BLaER1 (cell line): ENCODE measurements at regions not wholly inside any gene's neighbourhood (a gene's known extent, or its start where the extent isn't known, plus 50 kb on each side); places are given as distances from the start of the nearest gene placed in this dataset.

Source experiments
- H3K27ac ChIP-seq: shearing (Covaris generic); formaldehyde crosslinking; 2 replicates; pipeline ENCODE4 v1.8.1; 2022
- H3K27me3 ChIP-seq: shearing (Covaris generic); formaldehyde crosslinking; 2 replicates; pipeline ENCODE4 v1.8.1; 2022
- H3K36me3 ChIP-seq: shearing (Covaris generic); formaldehyde crosslinking; 2 replicates; pipeline ENCODE4 v1.8.1; 2022
- H3K4me1 ChIP-seq: shearing (Covaris generic); formaldehyde crosslinking; 2 replicates; pipeline ENCODE4 v1.8.1; 2022
- H3K4me2 ChIP-seq: shearing (Covaris generic); formaldehyde crosslinking; 2 replicates; pipeline ENCODE4 v1.8.1; 2022
- H3K4me3 ChIP-seq: shearing (Covaris generic); formaldehyde crosslinking; 2 replicates; pipeline ENCODE4 v1.8.1; 2022
- H3K9ac ChIP-seq: shearing (Covaris generic); formaldehyde crosslinking; 2 replicates; pipeline ENCODE4 v1.8.1; 2022
- H3K9me3 ChIP-seq: shearing (Covaris generic); formaldehyde crosslinking; 2 replicates; pipeline ENCODE4 v1.8.1; 2022
- H4K20me1 ChIP-seq: shearing (Covaris generic); formaldehyde crosslinking; 2 replicates; pipeline ENCODE4 v1.8.1; 2022
- Cebpa-rat ChIP-seq: shearing (Covaris generic); IDR thresholded peaks from 2 replicates; pipeline ENCODE4 v1.8.1; 2022

DNA sequence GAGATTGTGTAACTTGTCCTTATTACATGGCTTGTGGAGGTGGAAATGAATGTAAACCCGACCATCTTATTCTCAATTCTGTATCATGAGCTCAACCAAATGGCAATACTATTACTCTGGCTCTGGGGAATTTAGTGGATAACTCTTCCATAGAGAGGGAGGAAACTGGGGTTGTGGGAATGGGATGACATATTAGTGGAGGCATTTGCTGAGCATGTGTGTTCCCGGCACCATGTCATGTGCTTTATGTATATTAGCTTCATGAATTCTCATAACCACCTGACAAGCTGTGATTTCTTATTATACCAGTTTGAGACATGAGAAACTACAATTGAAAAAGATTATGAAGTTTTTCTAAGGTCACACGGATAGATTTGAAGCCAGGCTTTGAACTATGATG, 112.8 kb upstream of the TMEFF2 start:
- no peaks in the 10 kb centered on the region for H3K27me3 ChIP-seq
- H3K4me2 ChIP-seq: no peak overlapping the region
- no peaks in the 10 kb centered on the region for H3K4me1 ChIP-seq
- no peaks in the 10 kb centered on the region for H3K9me3 ChIP-seq
- TF ChIP-seq Cebpa-rat: no peak
- no peak overlapping the region for H3K27ac ChIP-seq
- H3K9ac ChIP-seq: no peak overlapping the region
- H4K20me1 ChIP-seq: no peaks in the 10 kb centered on the region
- no peaks in the 10 kb centered on the region for H3K36me3 ChIP-seq
- no peak overlapping the region for H3K4me3 ChIP-seq

DNA sequence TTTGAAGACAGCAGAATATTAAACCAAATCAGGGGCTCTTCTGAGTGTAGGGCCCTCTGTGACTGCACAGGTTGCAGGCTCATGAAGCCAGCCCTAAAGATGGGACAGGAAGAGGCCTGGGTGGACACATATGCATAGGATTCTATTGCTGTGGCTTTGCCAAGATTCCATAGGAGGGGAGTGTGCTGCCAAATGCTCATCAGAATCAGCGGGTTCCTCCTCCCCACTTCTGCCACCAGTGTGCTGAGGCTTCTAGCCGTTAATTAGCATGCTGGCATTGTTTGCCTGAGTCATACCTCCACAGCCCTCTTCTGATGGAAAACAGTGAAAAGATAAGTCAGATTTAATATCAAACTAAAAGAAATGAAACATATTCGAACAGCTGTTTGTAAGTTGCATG, 103.9 kb upstream of the TMEFF2 start:
- no peak overlapping the region for H3K4me2 ChIP-seq
- no peaks in the 10 kb centered on the region for H3K36me3 ChIP-seq
- H3K4me1 ChIP-seq: no peaks in the 10 kb centered on the region
- H3K27ac ChIP-seq: no peak overlapping the region
- no peaks in the 10 kb centered on the region for H4K20me1 ChIP-seq
- H3K9me3 ChIP-seq: no peaks in the 10 kb centered on the region
- H3K4me3 ChIP-seq: no peak overlapping the region
- H3K27me3 ChIP-seq: no peaks in the 10 kb centered on the region
- TF ChIP-seq Cebpa-rat: no peak
- H3K9ac ChIP-seq: no peak overlapping the region

DNA sequence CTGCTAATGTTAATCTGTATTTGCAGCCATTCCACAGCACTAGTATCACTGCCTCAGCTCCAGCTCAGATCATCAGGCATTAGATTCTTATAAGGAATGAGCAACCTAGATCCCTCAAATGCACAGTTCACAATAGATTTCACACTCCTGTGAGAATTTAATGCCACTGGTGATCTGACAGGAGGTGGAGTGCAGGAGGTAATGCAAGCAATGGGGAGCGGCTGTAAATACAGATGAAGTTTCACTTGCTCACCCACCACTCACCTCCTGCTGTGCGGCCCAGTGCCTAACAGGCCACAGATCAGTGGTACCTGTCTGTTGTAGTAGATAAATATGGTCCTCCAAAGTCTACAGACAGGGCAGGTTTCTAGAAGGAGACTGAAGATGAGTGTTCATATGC, 97.7 kb upstream of the TMEFF2 start:
- Histone ChIP-seq H3K9ac (no peak overlapping the region), H3K9me3 (no peaks in the 10 kb centered on the region), H3K27ac (no peak overlapping the region), H4K20me1 (no peaks in the 10 kb centered on the region), H3K36me3 (no peaks in the 10 kb centered on the region), H3K4me2 (no peak overlapping the region), H3K27me3 (no peaks in the 10 kb centered on the region), H3K4me1 (no peaks in the 10 kb centered on the region), H3K4me3 (no peak overlapping the region)
- no peak for TF ChIP-seq Cebpa-rat

DNA sequence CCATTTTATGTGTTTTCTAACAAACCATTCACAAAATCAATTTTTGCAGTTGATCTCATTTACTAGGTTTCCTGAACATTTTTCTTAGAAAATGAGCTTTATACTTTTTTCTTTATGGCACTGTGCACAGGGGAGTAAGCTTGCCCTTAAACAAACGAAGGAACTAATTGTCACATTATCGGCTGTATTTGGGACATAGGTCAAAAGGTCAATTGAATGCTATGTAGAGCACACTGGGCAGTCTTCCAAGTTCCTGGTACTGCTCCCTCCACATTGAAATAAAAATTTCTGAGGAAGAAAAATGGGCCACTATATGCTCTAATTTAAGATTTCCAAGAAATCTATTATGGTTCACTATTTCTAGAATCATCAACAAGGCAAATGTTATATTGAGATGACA, 93.6 kb upstream of the TMEFF2 start:
- Histone ChIP-seq H3K4me2 (no peak overlapping the region), H4K20me1 (no peaks in the 10 kb centered on the region), H3K27me3 (no peaks in the 10 kb centered on the region), H3K36me3 (no peaks in the 10 kb centered on the region), H3K9ac (no peak overlapping the region), H3K4me3 (no peak overlapping the region), H3K9me3 (no peaks in the 10 kb centered on the region), H3K27ac (no peak overlapping the region), H3K4me1 (no peaks in the 10 kb centered on the region)
- TF ChIP-seq Cebpa-rat: no peak

DNA sequence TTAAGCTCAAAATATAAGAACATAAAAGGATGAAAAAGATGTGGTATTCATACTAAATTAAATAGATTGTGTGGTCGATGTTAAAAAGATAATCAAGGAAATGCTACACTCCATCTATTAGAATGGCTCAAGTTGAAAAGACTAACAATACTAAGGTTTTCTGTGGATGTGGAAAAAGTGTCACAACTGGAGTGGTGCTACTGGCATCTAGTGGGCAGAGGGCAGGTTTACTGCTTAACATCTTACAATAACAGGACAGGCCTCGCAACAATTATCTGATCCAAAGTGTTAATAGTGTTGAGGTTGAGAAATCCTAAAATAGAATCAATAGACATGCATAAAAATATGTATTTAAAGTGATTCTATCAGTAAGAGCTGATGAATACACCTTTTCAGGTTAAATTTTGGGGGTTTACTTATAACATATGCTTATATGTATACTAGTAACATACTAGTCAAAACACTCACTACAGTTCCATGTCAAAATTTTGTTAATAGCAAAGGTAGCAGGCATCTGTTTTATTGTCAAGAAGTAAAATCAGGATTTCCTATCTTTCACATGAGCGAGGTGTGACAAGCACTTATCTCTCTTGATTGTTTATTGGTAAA, 91.5 kb upstream of the TMEFF2 start:
- Histone ChIP-seq H3K36me3 (no peaks in the 10 kb centered on the region), H3K27ac (no peak overlapping the region), H3K9ac (no peak overlapping the region), H3K9me3 (no peaks in the 10 kb centered on the region), H3K4me2 (no peak overlapping the region), H3K4me3 (no peak overlapping the region), H4K20me1 (no peaks in the 10 kb centered on the region), H3K4me1 (no peaks in the 10 kb centered on the region), H3K27me3 (no peaks in the 10 kb centered on the region)
- no peak for TF ChIP-seq Cebpa-rat

DNA sequence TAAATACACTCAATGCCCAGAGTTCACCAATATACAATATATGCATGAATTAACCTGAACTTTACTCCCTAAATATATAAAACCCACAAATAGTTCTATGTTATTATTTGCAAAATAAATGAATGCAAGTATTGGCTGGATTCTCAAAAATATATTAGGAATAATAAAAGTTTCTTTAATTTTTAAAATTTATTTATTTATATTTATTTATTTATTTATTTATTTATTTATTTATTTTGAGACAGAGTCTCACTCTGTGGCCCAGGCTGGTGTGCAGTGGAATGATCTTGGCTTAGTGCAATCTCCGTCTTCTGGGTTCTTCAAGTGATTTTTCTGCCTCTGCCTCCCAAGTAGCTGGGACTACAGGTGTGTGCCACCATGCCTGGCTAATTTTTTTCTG, 88.7 kb upstream of the TMEFF2 start:
- Histone ChIP-seq H4K20me1 (no peaks in the 10 kb centered on the region), H3K27me3 (no peaks in the 10 kb centered on the region), H3K36me3 (no peaks in the 10 kb centered on the region), H3K27ac (no peak overlapping the region), H3K9me3 (no peaks in the 10 kb centered on the region), H3K4me1 (no peaks in the 10 kb centered on the region), H3K9ac (no peak overlapping the region), H3K4me3 (no peak overlapping the region), H3K4me2 (no peak overlapping the region)
- no peak for TF ChIP-seq Cebpa-rat

DNA sequence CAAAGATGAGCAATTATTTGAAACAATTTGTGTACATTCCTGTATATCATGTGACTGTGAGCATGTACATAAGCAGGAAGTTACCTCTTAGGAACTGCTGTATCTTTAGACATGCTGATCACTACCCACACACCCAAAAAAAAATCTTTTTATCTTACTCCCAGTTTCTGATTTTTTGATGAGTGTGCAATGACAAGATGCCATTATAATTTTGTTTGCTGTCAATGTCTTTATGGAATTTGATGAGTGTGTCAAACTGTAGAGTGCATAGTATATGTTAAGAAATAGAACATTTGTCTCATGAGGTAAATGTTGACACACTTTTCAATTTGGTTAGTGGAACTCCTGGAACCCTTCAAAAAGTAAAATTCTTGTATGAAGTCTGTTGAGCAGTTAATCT, 84.0 kb upstream of the TMEFF2 start:
- H3K27me3 ChIP-seq: no peaks in the 10 kb centered on the region
- H3K27ac ChIP-seq: no peak overlapping the region
- H3K4me2 ChIP-seq: no peak overlapping the region
- TF ChIP-seq Cebpa-rat: no peak
- no peaks in the 10 kb centered on the region for H3K36me3 ChIP-seq
- H3K4me3 ChIP-seq: no peak overlapping the region
- H3K4me1 ChIP-seq: no peaks in the 10 kb centered on the region
- H3K9me3 ChIP-seq: no peaks in the 10 kb centered on the region
- no peaks in the 10 kb centered on the region for H4K20me1 ChIP-seq
- no peak overlapping the region for H3K9ac ChIP-seq

DNA sequence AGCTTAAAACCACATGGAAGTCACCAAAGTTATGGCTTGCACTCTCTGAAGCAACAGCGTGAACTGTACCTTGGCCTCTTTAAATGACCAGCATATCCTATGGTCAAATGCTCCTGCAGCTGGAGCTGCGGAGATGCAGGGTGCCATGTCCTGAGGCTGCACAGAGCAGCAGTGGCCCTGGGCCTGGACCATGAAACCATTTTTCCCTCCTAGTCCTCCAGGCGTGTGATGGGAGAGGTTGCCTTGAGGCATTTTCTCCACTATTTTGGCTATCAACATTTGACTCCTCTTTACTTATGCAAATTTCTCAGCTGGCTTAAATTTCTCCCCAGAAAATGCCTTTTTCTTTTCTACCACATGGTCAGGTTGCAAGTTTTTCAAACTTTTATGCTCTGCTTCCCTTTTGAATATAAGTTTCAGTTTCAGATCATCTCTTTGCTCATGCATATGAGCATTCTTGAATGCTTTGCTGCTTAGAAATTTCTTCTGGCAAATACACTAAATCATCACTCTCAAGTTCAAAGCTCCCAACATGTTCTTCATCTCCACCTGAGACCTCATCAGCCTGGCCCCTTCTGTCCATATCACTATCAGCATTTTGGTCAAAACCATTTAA, 82.9 kb upstream of the TMEFF2 start:
- H3K36me3 ChIP-seq: no peaks in the 10 kb centered on the region
- no peaks in the 10 kb centered on the region for H3K9me3 ChIP-seq
- no peak overlapping the region for H3K4me3 ChIP-seq
- H3K9ac ChIP-seq: no peak overlapping the region
- no peak overlapping the region for H3K4me2 ChIP-seq
- no peaks in the 10 kb centered on the region for H3K27me3 ChIP-seq
- H3K27ac ChIP-seq: no peak overlapping the region
- no peaks in the 10 kb centered on the region for H4K20me1 ChIP-seq
- TF ChIP-seq Cebpa-rat: no peak
- H3K4me1 ChIP-seq: no peaks in the 10 kb centered on the region

DNA sequence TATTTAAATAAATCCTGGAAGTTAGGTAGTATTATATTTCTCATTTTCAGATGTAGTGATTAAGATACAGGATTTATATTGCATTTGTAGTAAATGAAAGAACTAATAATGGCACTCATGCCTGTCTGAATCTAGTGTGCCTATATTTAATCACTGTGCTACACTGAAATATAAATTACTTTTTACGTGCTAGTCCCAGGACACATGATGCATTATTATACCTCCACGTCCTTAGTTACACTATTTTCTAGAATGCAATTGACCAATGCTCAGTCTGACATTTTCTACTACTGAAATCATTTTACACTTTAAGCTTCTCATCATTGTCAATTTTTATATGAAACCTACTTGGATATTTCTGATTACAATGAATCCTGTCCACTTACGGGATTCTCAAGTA, 80.9 kb upstream of the TMEFF2 start:
- Histone ChIP-seq H3K27me3 (no peaks in the 10 kb centered on the region), H3K36me3 (no peaks in the 10 kb centered on the region), H4K20me1 (no peaks in the 10 kb centered on the region), H3K9me3 (no peaks in the 10 kb centered on the region), H3K27ac (no peak overlapping the region), H3K4me3 (no peak overlapping the region), H3K9ac (no peak overlapping the region), H3K4me2 (no peak overlapping the region), H3K4me1 (no peaks in the 10 kb centered on the region)
- TF ChIP-seq Cebpa-rat: no peak

DNA sequence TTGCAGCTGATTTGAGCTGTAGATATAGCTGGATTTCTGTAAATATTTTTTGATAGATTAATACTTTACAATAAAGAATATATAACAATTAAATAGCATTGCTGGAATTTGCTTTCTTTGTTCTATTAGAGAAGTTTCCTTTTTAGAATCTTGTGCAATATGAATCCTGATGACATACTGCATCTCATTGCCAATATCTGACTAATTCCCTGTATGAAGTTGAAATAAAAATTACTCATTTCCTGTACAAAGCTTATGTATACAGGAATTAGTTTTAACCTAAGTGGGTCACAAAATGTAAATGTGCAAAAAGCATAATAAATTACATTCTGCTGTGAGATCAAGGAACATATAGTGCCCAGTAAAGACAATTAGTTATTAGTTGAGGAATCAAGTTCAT, 72.8 kb upstream of the TMEFF2 start:
- H3K27ac ChIP-seq: no peak overlapping the region

DNA sequence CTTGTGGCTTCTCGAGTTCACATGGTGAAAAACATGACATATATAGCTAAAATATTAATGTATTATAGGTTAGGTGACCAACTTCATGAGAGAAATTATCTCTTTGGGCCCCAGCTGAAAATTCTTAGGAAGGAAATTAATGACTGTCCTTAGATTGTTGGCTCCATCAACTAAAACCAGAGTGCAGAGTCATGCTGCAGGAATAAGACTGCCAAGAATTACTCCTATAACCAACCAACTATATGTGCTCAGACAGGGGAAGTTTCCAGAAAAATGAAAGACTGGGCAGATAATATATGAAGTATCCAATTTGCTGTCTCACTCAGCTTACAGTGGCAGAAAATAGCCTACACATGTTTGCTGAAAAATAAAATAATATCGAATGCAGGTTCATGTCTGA, 71.0 kb upstream of the TMEFF2 start:
- Histone ChIP-seq H3K27me3 (no peaks in the 10 kb centered on the region), H3K9me3 (no peaks in the 10 kb centered on the region), H4K20me1 (no peaks in the 10 kb centered on the region), H3K9ac (no peak overlapping the region), H3K36me3 (no peaks in the 10 kb centered on the region), H3K27ac (no peak overlapping the region), H3K4me3 (no peak overlapping the region), H3K4me2 (no peak overlapping the region), H3K4me1 (no peaks in the 10 kb centered on the region)
- no peak for TF ChIP-seq Cebpa-rat

More for the DNA sequence above, 72.8 kb upstream of the TMEFF2 start:
- no peaks in the 10 kb centered on the region for H4K20me1 ChIP-seq
- H3K27me3 ChIP-seq: no peaks in the 10 kb centered on the region
- no peaks in the 10 kb centered on the region for H3K36me3 ChIP-seq
- no peaks in the 10 kb centered on the region for H3K9me3 ChIP-seq
- H3K4me1 ChIP-seq: no peaks in the 10 kb centered on the region
- no peak overlapping the region for H3K4me2 ChIP-seq
- TF ChIP-seq Cebpa-rat: no peak
- no peak overlapping the region for H3K4me3 ChIP-seq
- no peak overlapping the region for H3K9ac ChIP-seq
